HuH-7.5 (cell line): ENCODE measurements at regions not wholly inside any gene's neighbourhood (a gene's known extent, or its start where the extent isn't known, plus 50 kb on each side); places are given as distances from the start of the nearest gene placed in this dataset.

ENCODE experiments used
- DNase-seq: peaks from one replicate; pipeline ENCODE4 v3.0.0; 2011; ENCODE audit warnings: low spot score

GRCh38 chr6:44049989-44050871 lies 77.0 kb downstream of the MRPL14 start:
- no peak for DNase-seq

GRCh38 chr6:44049163-44049988 lies 77.9 kb downstream of the MRPL14 start:
- no peak for DNase-seq

- DNase-seq, result no peak
Measured at GRCh38 chr6:44048277-44048676, 79.0 kb downstream of the MRPL14 start.

GRCh38 chr6:44047801-44048200 lies 79.5 kb downstream of the MRPL14 start:
- no peak for DNase-seq

GRCh38 chr6:44047179-44047546 lies 80.1 kb downstream of the MRPL14 start:
- no peak for DNase-seq

- no peak for DNase-seq
Measured at GRCh38 chr6:44046516-44047178, 80.6 kb downstream of the MRPL14 start.

GRCh38 chr6:44045672-44046015 lies 81.6 kb downstream of the MRPL14 start:
- DNase-seq, result no peak

- DNase-seq, result no peak
Measured at GRCh38 chr6:44044940-44045671, 82.1 kb downstream of the MRPL14 start.

GRCh38 chr6:44044154-44044539 lies 83.1 kb downstream of the MRPL14 start:
- no peak for DNase-seq

- peak; percentile 40 for DNase-seq
Measured at GRCh38 chr6:44043479-44044153, 83.6 kb downstream of the MRPL14 start.

- DNase-seq, result no peak
Measured at GRCh38 chr6:44042989-44043478, 84.2 kb downstream of the MRPL14 start.

- DNase-seq, result no peak
Measured at GRCh38 chr6:44042261-44042988, 84.8 kb downstream of the MRPL14 start.

- DNase-seq, result no peak
Measured at GRCh38 chr6:44041461-44042260, 85.6 kb downstream of the MRPL14 start.

GRCh38 chr6:44040786-44041185 lies 86.5 kb downstream of the MRPL14 start:
- no peak for DNase-seq

- no peak for DNase-seq
Measured at GRCh38 chr6:44039839-44040350, 87.4 kb downstream of the MRPL14 start.

GRCh38 chr6:44039191-44039719 lies 88.0 kb downstream of the MRPL14 start:
- DNase-seq, result no peak

GRCh38 chr6:44038543-44039065 lies 88.6 kb downstream of the MRPL14 start:
- DNase-seq, result no peak

GRCh38 chr6:44037847-44038542 lies 89.3 kb downstream of the MRPL14 start:
- DNase-seq, result no peak
